ENCODE measurements at regions not wholly inside any gene's neighbourhood (a gene's known extent, or its start where the extent isn't known, plus 50 kb on each side); places are given as distances from the start of the nearest gene placed in this dataset.

- no peak for TF ChIP-seq CTCF (IDR thresholded peaks at IDR 0.05)
- no peak for TF ChIP-seq POLR2A (IDR thresholded peaks at IDR 0.05)
Observed at GRCh38 chr12:73161970-73162369, 889.8 kb downstream of the TRHDE start.
